ENCODE measurements at regions not wholly inside any gene's neighbourhood (a gene's known extent, or its start where the extent isn't known, plus 50 kb on each side); places are given as distances from the start of the nearest gene placed in this dataset.

DNA sequence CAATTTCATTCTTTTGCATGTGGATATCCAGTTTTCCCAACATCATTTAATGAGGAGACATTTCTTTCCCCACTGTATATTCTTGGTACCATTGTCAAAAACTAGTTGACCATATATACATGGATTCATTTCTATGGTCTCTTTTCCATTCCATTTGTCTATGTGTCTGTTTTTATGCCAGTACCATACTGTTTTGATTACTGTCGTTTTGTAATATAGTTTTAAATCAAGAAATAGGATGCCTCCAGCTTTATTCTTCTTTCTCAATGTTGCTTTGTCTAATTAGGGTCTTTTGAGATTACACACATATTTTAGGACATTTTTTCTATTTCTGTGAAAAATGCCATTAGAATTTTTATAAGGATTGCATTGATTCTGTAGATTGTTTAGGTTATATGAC is 177.5 kb upstream of the POU2AF2 start:
- DNase-seq (no peak), ATAC-seq (replicated peaks) (no peak)
- no peaks in the 10 kb centered on the region for H3K4me1 Mint-ChIP-seq (ENCODE audit: low read depth in 2 of 2)
- no peaks in the 10 kb centered on the region for H3K36me3 Mint-ChIP-seq (ENCODE audit: insufficient read depth)
- H3K27me3 Mint-ChIP-seq: no peaks in the 10 kb centered on the region
- no peak overlapping the region for H3K27ac Mint-ChIP-seq
- no peaks in the 10 kb centered on the region for H3K9me3 Mint-ChIP-seq
- no peak overlapping the region for H3K4me3 Mint-ChIP-seq

GRCh38 chr11:111066846-111067245 is 178.7 kb upstream of the POU2AF2 start:
- no peaks in the 10 kb centered on the region for H3K27me3 Mint-ChIP-seq
- no peaks in the 10 kb centered on the region for H3K4me1 Mint-ChIP-seq (ENCODE audit: low read depth in 2 of 2)
- no peak for DNase-seq
- H3K36me3 Mint-ChIP-seq (ENCODE audit: insufficient read depth): no peaks in the 10 kb centered on the region
- no peaks in the 10 kb centered on the region for H3K9me3 Mint-ChIP-seq
- H3K4me3 Mint-ChIP-seq: no peak overlapping the region
- H3K27ac Mint-ChIP-seq: no peak overlapping the region
- ATAC-seq (replicated peaks): no peak

- Mint-ChIP-seq H3K4me3 (no peak overlapping the region), H3K27ac (no peak overlapping the region), H3K9me3 (no peaks in the 10 kb centered on the region), H3K27me3 (peaks cover 0 to 8% of the 10 kb centered on the region in 2 donors), H3K4me1 (ENCODE audit: low read depth in 2 of 2) (no peaks in the 10 kb centered on the region), H3K36me3 (ENCODE audit: insufficient read depth) (no peaks in the 10 kb centered on the region)
- ATAC-seq (replicated peaks) (no peak), DNase-seq (no peak)
Measured at GRCh38 chr11:111063726-111064517, 181.6 kb upstream of the POU2AF2 start.

DNA sequence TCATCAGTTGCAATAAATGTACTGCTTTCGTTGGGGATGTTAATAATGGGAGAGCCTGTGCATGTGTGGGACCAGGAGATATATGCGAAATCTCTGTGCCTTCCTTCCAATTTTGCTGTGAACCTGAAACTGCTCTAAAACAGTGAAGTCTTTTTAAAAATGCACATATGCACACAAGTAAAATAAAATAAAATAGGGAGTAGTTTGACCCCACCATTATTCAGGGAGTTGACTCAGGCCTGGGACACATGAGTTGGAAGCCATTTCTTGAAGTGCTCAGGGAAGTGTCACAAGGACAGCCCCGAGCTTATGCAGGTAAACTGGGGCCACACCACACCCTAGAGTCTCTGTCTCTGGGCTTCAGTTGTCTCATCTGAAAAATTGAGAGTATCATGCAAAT is 183.1 kb upstream of the POU2AF2 start:
- ATAC-seq (replicated peaks) (no peak), DNase-seq (no peak)
- Mint-ChIP-seq H3K27me3 (peaks cover 0 to 8% of the 10 kb centered on the region in 2 donors), H3K4me1 (ENCODE audit: low read depth in 2 of 2) (no peaks in the 10 kb centered on the region), H3K36me3 (ENCODE audit: insufficient read depth) (no peaks in the 10 kb centered on the region), H3K4me3 (no peak overlapping the region), H3K9me3 (no peaks in the 10 kb centered on the region), H3K27ac (no peak overlapping the region)

GRCh38 chr11:111059726-111060125 is 185.8 kb upstream of the POU2AF2 start:
- H3K4me3 Mint-ChIP-seq: no peak overlapping the region
- no peak overlapping the region for H3K27ac Mint-ChIP-seq
- peaks cover 7 to 8% of the 10 kb centered on the region in 2 donors for H3K27me3 Mint-ChIP-seq
- no peaks in the 10 kb centered on the region for H3K4me1 Mint-ChIP-seq (ENCODE audit: low read depth in 2 of 2)
- no peaks in the 10 kb centered on the region for H3K9me3 Mint-ChIP-seq
- no peaks in the 10 kb centered on the region for H3K36me3 Mint-ChIP-seq (ENCODE audit: insufficient read depth)
- DNase-seq: no peak
- ATAC-seq (replicated peaks): no peak

DNA sequence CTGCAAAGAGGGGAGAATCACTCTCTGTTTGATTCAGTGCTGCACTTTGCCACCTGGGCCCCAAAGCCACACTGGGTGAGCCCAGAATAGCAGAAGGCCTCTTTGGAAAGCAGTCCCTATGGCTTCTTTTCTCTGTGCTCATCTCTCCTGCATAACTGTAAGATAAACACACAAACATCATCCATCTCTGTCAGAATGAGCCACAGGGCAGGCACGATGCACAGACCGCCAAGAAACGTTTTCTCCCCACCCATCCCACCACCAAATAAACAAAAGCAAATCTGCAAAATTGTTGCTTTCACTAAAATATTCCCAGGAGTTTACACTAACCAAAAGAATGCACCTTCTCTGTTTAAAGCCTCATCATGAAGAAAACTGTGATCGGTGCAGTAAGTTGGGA is 196.4 kb upstream of the POU2AF2 start:
- Mint-ChIP-seq H3K9me3 (no peaks in the 10 kb centered on the region), H3K36me3 (ENCODE audit: insufficient read depth) (no peaks in the 10 kb centered on the region), H3K4me1 (ENCODE audit: low read depth in 2 of 2) (no peaks in the 10 kb centered on the region), H3K4me3 (no peak overlapping the region), H3K27ac (no peak overlapping the region), H3K27me3 (peaks cover 10 to 11% of the 10 kb centered on the region in 2 donors)
- DNase-seq: no peak
- no peak for ATAC-seq (replicated peaks)

GRCh38 chr11:111047374-111047773 is 198.2 kb upstream of the POU2AF2 start:
- Mint-ChIP-seq H3K27me3 (peaks cover 10 to 11% of the 10 kb centered on the region in 2 donors), H3K27ac (no peak overlapping the region), H3K36me3 (ENCODE audit: insufficient read depth) (no peaks in the 10 kb centered on the region), H3K4me1 (ENCODE audit: low read depth in 2 of 2) (no peaks in the 10 kb centered on the region), H3K9me3 (no peaks in the 10 kb centered on the region), H3K4me3 (no peak overlapping the region)
- ATAC-seq (replicated peaks) (no peak), DNase-seq (no peak)

GRCh38 chr11:111046291-111046690 is 199.2 kb upstream of the POU2AF2 start:
- no peak overlapping the region for H3K4me3 Mint-ChIP-seq
- no peaks in the 10 kb centered on the region for H3K36me3 Mint-ChIP-seq (ENCODE audit: insufficient read depth)
- DNase-seq (no peak), ATAC-seq (replicated peaks) (no peak)
- peaks cover 10 to 11% of the 10 kb centered on the region in 2 donors for H3K27me3 Mint-ChIP-seq
- H3K27ac Mint-ChIP-seq: no peak overlapping the region
- no peaks in the 10 kb centered on the region for H3K4me1 Mint-ChIP-seq (ENCODE audit: low read depth in 2 of 2)
- no peaks in the 10 kb centered on the region for H3K9me3 Mint-ChIP-seq

DNA sequence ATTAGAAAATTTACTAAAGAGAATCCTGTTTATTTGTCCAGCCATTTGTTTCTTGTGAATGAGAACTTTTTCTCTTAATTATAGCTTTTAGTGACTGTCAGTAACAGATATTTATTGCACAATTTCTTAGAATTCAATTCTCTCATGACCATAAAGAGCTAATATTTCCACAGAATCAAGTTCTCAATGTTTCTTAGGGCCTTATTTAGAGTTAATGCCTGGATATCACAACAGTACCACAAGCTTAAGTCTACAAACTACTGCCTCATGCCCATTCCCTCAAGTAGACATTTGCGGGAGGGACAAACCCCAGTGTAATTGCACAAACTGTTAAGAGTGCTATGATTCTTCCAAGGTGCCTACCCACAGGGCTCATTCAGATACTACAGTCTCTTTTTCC is 199.7 kb upstream of the POU2AF2 start:
- H3K4me1 Mint-ChIP-seq (ENCODE audit: low read depth in 2 of 2): no peaks in the 10 kb centered on the region
- DNase-seq (no peak), ATAC-seq (replicated peaks) (no peak)
- no peak overlapping the region for H3K27ac Mint-ChIP-seq
- H3K9me3 Mint-ChIP-seq: no peaks in the 10 kb centered on the region
- peaks cover 10 to 11% of the 10 kb centered on the region in 2 donors for H3K27me3 Mint-ChIP-seq
- H3K36me3 Mint-ChIP-seq (ENCODE audit: insufficient read depth): no peaks in the 10 kb centered on the region
- H3K4me3 Mint-ChIP-seq: no peak overlapping the region

DNA sequence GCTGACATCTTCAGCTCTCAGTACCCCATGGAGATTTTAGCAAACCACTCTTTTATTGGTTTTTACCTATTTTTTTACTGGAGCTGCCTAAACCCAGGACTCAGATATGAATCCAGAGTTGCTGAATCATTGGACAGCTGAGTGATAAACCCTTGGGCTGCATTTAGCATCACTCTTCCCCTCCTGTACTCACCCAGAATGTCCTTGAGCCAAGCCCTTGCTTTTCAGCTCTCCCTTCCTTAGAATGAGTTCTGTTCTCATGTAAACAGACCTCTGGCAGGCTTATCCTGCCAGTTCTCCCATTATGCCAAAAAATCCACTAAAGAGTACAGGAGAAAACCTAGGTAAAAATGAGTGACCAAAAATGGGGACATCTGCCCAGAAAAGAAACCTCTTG is 200.1 kb upstream of the POU2AF2 start:
- peaks cover 10 to 11% of the 10 kb centered on the region in 2 donors for H3K27me3 Mint-ChIP-seq
- DNase-seq (no peak), ATAC-seq (replicated peaks) (no peak)
- H3K27ac Mint-ChIP-seq: no peak overlapping the region
- H3K4me3 Mint-ChIP-seq: no peak overlapping the region
- no peaks in the 10 kb centered on the region for H3K9me3 Mint-ChIP-seq
- H3K4me1 Mint-ChIP-seq (ENCODE audit: low read depth in 2 of 2): no peaks in the 10 kb centered on the region
- H3K36me3 Mint-ChIP-seq (ENCODE audit: insufficient read depth): no peaks in the 10 kb centered on the region

DNA sequence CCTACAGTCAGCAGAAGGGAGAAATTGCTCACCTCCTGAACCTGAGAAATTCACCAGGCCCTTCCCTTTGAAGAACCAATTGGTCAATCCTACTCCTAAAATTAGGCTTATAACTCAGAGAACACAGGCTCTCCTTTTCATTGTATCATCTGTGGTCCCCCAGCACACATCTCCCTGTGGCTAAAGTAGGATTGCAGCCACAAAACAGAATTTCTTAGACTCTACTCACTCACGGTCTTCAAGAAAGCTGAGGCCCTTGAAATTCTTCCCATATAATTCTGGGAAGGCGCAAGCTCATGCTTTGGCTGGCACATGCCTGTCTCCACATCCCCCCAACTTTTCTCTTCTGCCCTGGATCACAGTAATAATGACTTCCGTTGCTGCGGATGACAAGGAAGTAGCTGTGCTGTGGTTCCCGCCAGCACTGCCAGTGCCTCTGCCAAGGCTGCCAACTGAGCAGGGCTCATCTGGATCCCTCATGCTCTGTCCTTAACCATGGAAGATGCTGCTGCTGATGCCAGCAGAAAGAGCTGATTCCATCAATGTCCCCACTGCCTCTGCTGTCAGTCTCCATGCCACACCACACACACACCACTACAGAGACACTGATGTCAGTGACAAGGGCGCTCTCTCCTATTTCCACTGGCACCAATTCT is 200.6 kb upstream of the POU2AF2 start:
- Mint-ChIP-seq H3K9me3 (no peaks in the 10 kb centered on the region), H3K36me3 (ENCODE audit: insufficient read depth) (no peaks in the 10 kb centered on the region), H3K27me3 (peaks cover 10 to 11% of the 10 kb centered on the region in 2 donors), H3K4me3 (no peak overlapping the region), H3K4me1 (ENCODE audit: low read depth in 2 of 2) (no peaks in the 10 kb centered on the region), H3K27ac (no peak overlapping the region)
- no peak for ATAC-seq (replicated peaks)
- no peak for DNase-seq

- no peak overlapping the region for H3K27ac Mint-ChIP-seq
Measured at GRCh38 chr11:111039982-111040381, 205.5 kb upstream of the POU2AF2 start.

GRCh38 chr11:111035746-111036145 is 209.8 kb upstream of the POU2AF2 start:
- no peak for ATAC-seq (replicated peaks)
- Mint-ChIP-seq H3K4me3 (no peak overlapping the region), H3K9me3 (no peaks in the 10 kb centered on the region), H3K27me3 (no peaks in the 10 kb centered on the region), H3K4me1 (ENCODE audit: low read depth in 2 of 2) (no peaks in the 10 kb centered on the region), H3K36me3 (ENCODE audit: insufficient read depth) (no peaks in the 10 kb centered on the region), H3K27ac (no peak overlapping the region)
- no peak for DNase-seq

More at GRCh38 chr11:111039982-111040381, 205.5 kb upstream of the POU2AF2 start:
- Mint-ChIP-seq H3K36me3 (ENCODE audit: insufficient read depth) (no peaks in the 10 kb centered on the region), H3K9me3 (no peaks in the 10 kb centered on the region), H3K27me3 (peaks cover under 1 to 4% of the 10 kb centered on the region in 2 donors), H3K4me1 (ENCODE audit: low read depth in 2 of 2) (no peaks in the 10 kb centered on the region), H3K4me3 (no peak overlapping the region)
- DNase-seq (no peak), ATAC-seq (replicated peaks) (no peak)

DNA sequence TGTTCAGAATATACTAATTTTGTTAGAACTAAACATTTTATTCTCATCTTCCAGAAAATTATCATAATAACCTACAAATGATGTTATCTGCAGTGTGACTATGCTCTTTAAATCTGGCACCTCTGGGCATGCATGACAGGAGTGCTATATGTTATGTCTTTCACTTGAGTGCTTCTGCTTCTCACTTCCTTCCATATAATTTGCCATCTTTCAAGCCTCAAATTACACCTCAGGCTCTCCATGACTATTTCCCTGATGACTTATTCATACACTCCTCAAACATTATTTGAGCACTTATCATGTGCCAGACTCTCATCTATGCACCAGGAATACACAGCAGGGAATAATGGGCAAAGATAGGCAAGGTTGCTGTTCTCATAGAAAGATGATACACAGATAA is 219.3 kb upstream of the POU2AF2 start:
- H3K4me1 Mint-ChIP-seq (ENCODE audit: low read depth in 2 of 2): no peaks in the 10 kb centered on the region

More for the DNA sequence above, 219.3 kb upstream of the POU2AF2 start:
- Mint-ChIP-seq H3K4me3 (no peak overlapping the region), H3K27me3 (peaks cover 18 to 41% of the 10 kb centered on the region in 2 donors), H3K9me3 (no peaks in the 10 kb centered on the region), H3K36me3 (ENCODE audit: insufficient read depth) (no peaks in the 10 kb centered on the region), H3K27ac (no peak overlapping the region)
- ATAC-seq (replicated peaks): no peak
- no peak for DNase-seq
